GM21515 (cell line): ENCODE measurements at regions not wholly inside any gene's neighbourhood (a gene's known extent, or its start where the extent isn't known, plus 50 kb on each side); places are given as distances from the start of the nearest gene placed in this dataset.

Experiments used
- ATAC-seq: cut with Tn5 transposase; IDR thresholded peaks from one replicate; pipeline ENCODE4 v1.9.1; 2021; ENCODE audit not compliant: unreplicated experiment

GRCh38 chr11:104534278-104534677 lies 364.0 kb downstream of the CASP12 start:
- ATAC-seq = no peak

DNA sequence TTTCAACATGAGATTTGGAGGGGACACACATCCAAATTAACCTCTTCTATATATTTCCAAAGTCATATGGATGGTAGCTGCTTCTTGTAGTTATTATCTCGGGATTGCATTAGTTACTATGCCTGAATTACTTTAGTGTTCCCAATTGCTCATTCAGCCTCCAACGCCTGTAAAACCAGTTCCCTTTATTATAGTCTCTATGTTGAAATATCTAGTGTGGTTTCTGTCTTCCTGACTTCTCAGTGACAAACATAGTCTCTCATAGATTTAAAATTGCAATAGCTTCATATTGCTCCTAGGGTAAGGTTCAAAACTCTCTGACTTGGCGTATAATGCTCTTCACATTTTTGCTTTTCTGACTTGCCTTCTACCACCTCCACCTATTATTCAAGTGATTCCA lies 366.4 kb downstream of the CASP12 start:
- ATAC-seq = no peak

DNA sequence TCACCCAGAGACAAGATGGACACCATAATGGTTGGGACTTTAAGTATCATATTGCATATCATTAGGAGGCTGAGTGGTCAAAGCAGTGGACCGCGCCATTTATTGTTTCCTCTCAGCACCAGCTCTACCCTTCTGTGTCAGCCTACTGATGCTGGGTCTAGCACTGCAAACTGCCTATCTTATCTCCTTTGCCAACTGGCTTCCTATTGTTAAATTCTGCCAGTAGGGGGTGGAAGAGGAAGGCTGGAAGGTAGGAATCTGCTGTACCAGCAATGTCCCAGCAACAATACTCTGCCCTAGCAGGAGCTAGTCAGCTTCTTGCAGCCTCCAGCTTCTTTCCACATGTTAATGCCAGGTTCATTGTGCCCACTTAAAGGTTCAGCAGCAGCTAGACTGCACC lies 367.1 kb upstream of the PDGFD start:
- ATAC-seq = peak; percentile 53

DNA sequence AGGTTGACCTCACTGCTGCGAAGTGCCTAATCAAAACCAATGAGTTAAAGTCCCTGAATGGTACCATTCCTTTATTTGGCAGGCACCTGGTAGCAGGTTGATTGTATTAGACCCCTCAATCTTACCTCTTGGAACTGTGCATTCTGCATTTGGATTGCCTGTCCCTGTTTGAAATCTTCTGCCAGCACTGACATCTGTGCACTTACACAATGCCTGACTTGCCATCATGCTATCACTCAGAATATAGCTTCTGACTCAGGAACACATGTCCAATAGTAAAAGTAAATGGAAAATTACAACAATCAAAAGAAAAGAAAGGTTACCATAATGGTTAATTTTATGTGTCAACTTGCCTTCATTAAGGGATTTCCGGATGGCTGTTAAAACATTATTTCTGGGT lies 366.0 kb upstream of the PDGFD start:
- no peak for ATAC-seq

DNA sequence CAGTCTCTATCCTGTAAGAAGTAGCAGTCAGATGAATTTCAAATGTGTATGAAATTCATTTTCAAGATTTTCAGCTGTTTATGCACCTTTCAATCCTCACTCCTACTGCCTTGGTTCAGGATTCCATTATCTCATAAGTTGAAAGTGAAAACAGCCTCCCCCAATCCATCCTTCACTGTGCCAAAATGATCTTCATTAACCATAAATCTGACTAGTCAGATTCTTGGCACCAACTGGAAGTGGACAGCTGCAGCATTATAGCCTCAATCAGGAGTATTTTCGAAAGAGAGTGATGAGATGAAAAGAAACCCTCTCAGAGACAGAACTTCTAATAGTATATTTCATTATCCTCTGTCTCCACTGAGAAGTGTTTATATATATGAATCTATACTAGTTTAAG lies 365.3 kb upstream of the PDGFD start:
- no peak for ATAC-seq

- no peak for ATAC-seq
Observed at GRCh38 chr11:104526006-104526405, 362.1 kb upstream of the PDGFD start.

DNA sequence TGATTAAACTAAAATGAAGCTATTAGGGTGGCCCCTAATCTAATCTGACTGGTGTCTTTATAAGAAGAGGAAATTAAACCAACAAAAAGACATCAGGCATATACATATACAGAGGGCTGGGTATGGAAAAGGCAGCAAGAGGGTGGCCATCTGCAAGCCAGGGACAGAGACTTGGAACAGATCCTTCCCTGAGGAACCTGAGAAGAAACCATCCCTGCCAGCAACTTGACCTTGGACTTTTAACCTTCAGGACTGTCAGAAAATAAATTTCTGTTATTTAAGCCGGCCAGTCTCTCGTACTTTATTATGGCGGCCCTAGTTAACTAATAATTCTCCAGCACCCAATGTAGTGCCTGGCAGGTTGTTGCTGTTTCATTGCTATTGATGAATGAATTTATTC lies 361.5 kb upstream of the PDGFD start:
- ATAC-seq = no peak

GRCh38 chr11:104524254-104524653 lies 360.3 kb upstream of the PDGFD start:
- no peak for ATAC-seq

DNA sequence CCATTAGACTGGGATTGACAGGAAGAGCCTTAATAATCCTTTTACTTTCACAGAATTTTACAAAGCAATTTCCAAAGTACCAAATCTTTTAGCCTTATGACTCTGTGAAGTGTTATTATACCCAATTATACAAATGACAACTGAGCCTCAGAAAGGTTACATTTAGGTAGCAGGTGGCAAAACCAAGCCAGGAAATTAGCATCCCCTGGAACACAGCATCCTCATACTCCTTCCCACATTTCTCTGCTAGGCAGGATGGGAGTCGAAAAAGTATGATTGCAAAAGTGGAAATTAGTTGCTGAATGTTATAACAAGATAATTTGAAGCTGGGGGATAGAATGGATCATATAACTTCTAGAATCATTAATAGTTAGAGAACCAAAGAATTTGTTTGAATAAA lies 359.7 kb upstream of the PDGFD start:
- ATAC-seq = no peak

DNA sequence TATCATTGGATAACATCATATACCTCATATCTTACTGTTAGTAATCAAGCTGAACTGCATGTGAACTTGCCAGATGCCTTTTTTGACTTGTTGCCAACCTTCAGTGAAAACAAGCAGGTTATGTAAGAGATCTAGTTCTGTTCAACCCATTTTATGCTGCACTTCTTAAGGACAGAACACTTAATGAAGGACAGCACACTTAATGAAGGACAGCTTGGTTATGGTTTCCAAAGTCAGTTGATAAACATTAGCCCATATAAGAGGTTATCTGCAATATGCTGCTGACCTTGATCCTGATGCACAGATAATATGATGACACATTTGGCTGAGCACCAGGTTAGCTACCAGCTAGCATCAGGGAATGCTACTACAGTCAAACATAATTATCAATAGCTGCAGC lies 358.7 kb upstream of the PDGFD start:
- no peak for ATAC-seq

DNA sequence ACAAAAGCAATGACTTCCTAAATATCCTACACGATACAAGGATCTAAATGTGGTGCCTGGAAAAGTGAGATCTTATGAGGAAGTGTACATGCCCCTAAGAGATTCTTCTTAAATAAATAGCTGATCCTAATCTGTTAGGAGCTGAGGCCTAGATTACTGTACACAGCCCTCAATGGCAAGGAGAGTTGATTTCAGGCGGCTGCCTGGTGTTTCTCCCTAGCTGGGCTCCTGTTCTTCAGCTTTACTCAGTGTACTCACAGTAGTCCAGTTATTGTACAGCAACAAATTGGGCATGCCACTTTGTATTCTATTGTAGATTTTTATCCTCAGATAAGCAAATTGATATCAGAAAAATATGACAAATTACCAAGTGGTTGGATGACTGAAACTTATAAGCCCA lies 358.2 kb upstream of the PDGFD start:
- ATAC-seq = no peak

GRCh38 chr11:104510169-104510568 lies 346.2 kb upstream of the PDGFD start:
- no peak for ATAC-seq

GRCh38 chr11:104490182-104490581 lies 326.2 kb upstream of the PDGFD start:
- no peak for ATAC-seq

- no peak for ATAC-seq
Observed at GRCh38 chr11:104488561-104488960, 324.6 kb upstream of the PDGFD start.

- ATAC-seq = no peak
Observed at GRCh38 chr11:104487046-104487806, 323.3 kb upstream of the PDGFD start.

- ATAC-seq = no peak
Observed at GRCh38 chr11:104484804-104485554, 321.0 kb upstream of the PDGFD start.

GRCh38 chr11:104476898-104477297 lies 313.0 kb upstream of the PDGFD start:
- ATAC-seq = no peak

GRCh38 chr11:104476454-104476853 lies 312.5 kb upstream of the PDGFD start:
- no peak for ATAC-seq

GRCh38 chr11:104467404-104467803 lies 303.5 kb upstream of the PDGFD start:
- no peak for ATAC-seq

- ATAC-seq = no peak
Observed at GRCh38 chr11:104465321-104465720, 301.4 kb upstream of the PDGFD start.

DNA sequence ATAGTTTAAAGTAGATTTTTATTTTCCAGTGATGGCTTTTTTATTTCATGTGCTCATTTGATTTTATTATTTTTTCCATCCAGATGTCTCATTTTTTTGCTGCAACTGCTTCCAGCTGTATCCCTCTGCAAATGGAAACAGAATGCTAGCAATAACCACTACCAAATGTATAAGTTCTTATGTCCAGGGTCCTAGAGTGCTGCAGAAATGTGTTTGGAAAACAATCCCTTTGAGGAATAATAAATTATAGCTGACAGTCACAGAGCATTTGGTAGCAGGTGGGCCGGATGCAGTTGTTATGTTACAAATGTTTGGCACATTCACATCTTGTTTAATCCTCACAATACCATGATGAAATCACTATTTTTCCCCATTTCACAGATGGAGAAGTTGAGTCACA lies 300.7 kb upstream of the PDGFD start:
- ATAC-seq = no peak

- no peak for ATAC-seq
Observed at GRCh38 chr11:104462341-104462740, 298.4 kb upstream of the PDGFD start.
